OCI-LY7 (cell line): ENCODE measurements at regions not wholly inside any gene's neighbourhood (a gene's known extent, or its start where the extent isn't known, plus 50 kb on each side); places are given as distances from the start of the nearest gene placed in this dataset.

Experiments used
- BruUV-seq: library from RNA; stranded (reverse); fragments of 400-500 nt; replicated peaks from 2 replicates; lab custom pipeline; 2021; lab: Mats Ljungman, UMichigan
- CTCF ChIA-PET: fragments of 300-600 bp; sonication (Branson Sonifier 250); formaldehyde crosslinking; loops from one replicate; lab custom pipeline; 2022; ENCODE audit warnings: antibody characterized with exemption; ENCODE audit not compliant: unreplicated experiment; lab: Charles Lee
- POLR2A ChIA-PET: fragments of 300-600 bp; sonication (Branson Sonifier 250); formaldehyde crosslinking; loops from one replicate; lab custom pipeline; 2022; ENCODE audit warnings: antibody characterized with exemption; lab: Charles Lee
- DNase-seq: peaks from one replicate; pipeline ENCODE4 v3.0.0-alpha.2; 2015; ENCODE audit warnings: low spot score
- H2AFZ ChIP-seq: fragments of 200-600 bp; sonication (generic), shearing (Covaris generic); 2 replicates; pipeline ENCODE4 v1.6.1; 2014; ENCODE audit warnings: mild to moderate bottlenecking, antibody characterized with exemption, low read length, moderate library complexity
- H3K27ac ChIP-seq: fragments of 200-600 bp; sonication (generic); 2 replicates; pipeline ENCODE4 v1.5.1; 2014; ENCODE audit warnings: mixed run types, low read depth, mild to moderate bottlenecking, moderate library complexity, low read length, inconsistent platforms; ENCODE audit not compliant: poor library complexity, severe bottlenecking
- H3K36me3 ChIP-seq: fragments of 200-600 bp; sonication (generic); 2 replicates; pipeline ENCODE4 v1.6.1; 2014; ENCODE audit warnings: mild to moderate bottlenecking, antibody characterized with exemption, low read length, moderate library complexity, mixed read lengths; ENCODE audit not compliant: insufficient read depth
- H3K4me1 ChIP-seq: fragments of 200-600 bp; sonication (generic); 2 replicates; pipeline ENCODE4 v1.5.1; 2014; ENCODE audit warnings: mild to moderate bottlenecking, low read length; ENCODE audit not compliant: insufficient read depth, poor library complexity, severe bottlenecking
- H3K4me2 ChIP-seq: fragments of 200-600 bp; sonication (generic); 2 replicates; pipeline ENCODE4 v1.6.1; 2014; ENCODE audit warnings: mild to moderate bottlenecking, low read length
- H3K4me3 ChIP-seq: fragments of 200-600 bp; sonication (generic); 2 replicates; pipeline ENCODE4 v1.5.1; 2014; ENCODE audit warnings: mild to moderate bottlenecking, low read depth, low read length; ENCODE audit not compliant: poor library complexity, severe bottlenecking
- H3K79me2 ChIP-seq: fragments of 200-600 bp; sonication (generic); 2 replicates; pipeline ENCODE4 v1.6.1; 2016; ENCODE audit warnings: low read depth, mild to moderate bottlenecking, low read length, moderate library complexity, mixed read lengths; ENCODE audit not compliant: insufficient read depth
- H3K9me2 ChIP-seq: fragments of 200-600 bp; sonication (generic); 2 replicates; pipeline ENCODE4 v1.6.1; 2016; ENCODE audit warnings: mild to moderate bottlenecking, low read length, mixed read lengths; ENCODE audit not compliant: insufficient read depth
- H3K9me3 ChIP-seq: fragments of 200-600 bp; sonication (generic); 2 replicates; pipeline ENCODE4 v1.6.1; 2014; ENCODE audit warnings: mild to moderate bottlenecking, mixed run types, low read length, mixed read lengths
- H4K20me1 ChIP-seq: fragments of 200-600 bp; sonication (generic); 2 replicates; pipeline ENCODE4 v1.6.1; 2014; ENCODE audit warnings: mild to moderate bottlenecking, antibody characterized with exemption, low read length, moderate library complexity, mixed read lengths; ENCODE audit not compliant: insufficient read depth
- CTCF ChIP-seq: fragments of 200-600 bp; sonication (generic); conservative IDR thresholded peaks from 2 replicates; pipeline ENCODE4 v1.5.1; 2014; ENCODE audit warnings: mild to moderate bottlenecking, antibody characterized with exemption, low read length, moderate library complexity, mixed read lengths
- EZH2phosphoT487 ChIP-seq: fragments of 200-600 bp; sonication (generic); IDR thresholded peaks from 2 replicates; pipeline ENCODE4 v1.6.1; 2018; ENCODE audit warnings: low read depth, borderline replicate concordance, mild to moderate bottlenecking, mixed run types, antibody characterized with exemption, low read length, moderate library complexity, mixed read lengths
- intact Hi-C: fragments of 100-400 bp; cut with micrococcal nuclease; formaldehyde crosslinking; loops from one replicate; pipeline ENCODE4 v1.10.0; 2022; ENCODE audit not compliant: unreplicated experiment

- TF ChIP-seq EZH2phosphoT487 (no peak), CTCF (no peak)
- POLR2A ChIA-PET = interaction anchor here (0.6 kb wide), 1 partner anchor 9 kb away, joined by 3 read pairs; no protein-coding TSS in a partner anchor
- Histone ChIP-seq H3K27ac (no peak overlapping the region), H3K9me2 (no peaks in the 10 kb centered on the region), H3K4me1 (no peaks in the 10 kb centered on the region), H3K79me2 (no peaks in the 10 kb centered on the region), H3K36me3 (no peaks in the 10 kb centered on the region), H3K4me2 (no peak overlapping the region), H2AFZ (no peak overlapping the region), H3K4me3 (no peak overlapping the region), H3K9me3 (no peaks in the 10 kb centered on the region), H4K20me1 (no peaks in the 10 kb centered on the region)
- no TSS peak for BruUV-seq
- intact Hi-C loops = no loop called here
- no peak for DNase-seq
- CTCF ChIA-PET = no interaction called here
Observed at GRCh38 chr2:83522891-83523493, 936.1 kb downstream of the SUCLG1 start.

GRCh38 chr2:83517727-83518368 lies 941.2 kb downstream of the SUCLG1 start:
- POLR2A ChIA-PET = no interaction called here
- DNase-seq = no peak
- no peak overlapping the region for H3K4me3 ChIP-seq
- CTCF ChIA-PET = no interaction called here
- no peaks in the 10 kb centered on the region for H3K79me2 ChIP-seq
- no peaks in the 10 kb centered on the region for H4K20me1 ChIP-seq
- no peaks in the 10 kb centered on the region for H3K36me3 ChIP-seq
- no peak overlapping the region for H3K27ac ChIP-seq
- intact Hi-C loops = no loop called here
- H3K4me2 ChIP-seq = no peak overlapping the region
- no peak for TF ChIP-seq EZH2phosphoT487
- TF ChIP-seq CTCF = 0 out of 2 replicates have a peak, but pooled peaks have one; percentile 23
- BruUV-seq = no TSS peak
- H3K4me1 ChIP-seq = no peaks in the 10 kb centered on the region
- H2AFZ ChIP-seq = no peak overlapping the region
- no peaks in the 10 kb centered on the region for H3K9me2 ChIP-seq
- H3K9me3 ChIP-seq = no peaks in the 10 kb centered on the region

GRCh38 chr2:83516503-83516902 lies 942.6 kb downstream of the SUCLG1 start:
- Histone ChIP-seq H3K79me2 (no peaks in the 10 kb centered on the region), H3K36me3 (no peaks in the 10 kb centered on the region), H2AFZ (no peak overlapping the region), H3K27ac (no peak overlapping the region), H3K4me2 (no peak overlapping the region), H4K20me1 (no peaks in the 10 kb centered on the region), H3K9me2 (no peaks in the 10 kb centered on the region), H3K9me3 (no peaks in the 10 kb centered on the region), H3K4me1 (no peaks in the 10 kb centered on the region), H3K4me3 (no peak overlapping the region)
- intact Hi-C loops = no loop called here
- no peak for DNase-seq
- ChIA-PET POLR2A (no interaction called here), CTCF (no interaction called here)
- TF ChIP-seq EZH2phosphoT487 = no peak
- TF ChIP-seq CTCF = peak; percentile 49
- no TSS peak for BruUV-seq
